Activated naive CD4-positive, alpha-beta T cell treated with anti-CD3 and anti-CD28 coated beads, Interleukin-2, amount 10 ng/mL, durations not matched to agents 7 days and 5 days (primary cell): ENCODE measurements at regions not wholly inside any gene's neighbourhood (a gene's known extent, or its start where the extent isn't known, plus 50 kb on each side); places are given as distances from the start of the nearest gene placed in this dataset.

Experiments
- CTCF ChIA-PET: fragments of 350-600 bp; sonication (Branson Sonifier 250); formaldehyde crosslinking; loops from one replicate; lab custom pipeline; 2021; ENCODE audit warnings: antibody characterized with exemption; lab: Charles Lee
- DNase-seq: peaks from one replicate; pipeline ENCODE4 v3.0.0-alpha.2; 2020
- H3K27ac Mint-ChIP-seq: one replicate; pipeline ENCODE4 v1.8.0; 2021; ENCODE audit warnings: mild to moderate bottlenecking, moderate library complexity, mixed read lengths
- H3K27me3 Mint-ChIP-seq: one replicate; pipeline ENCODE4 v1.8.0; 2021; ENCODE audit warnings: mild to moderate bottlenecking, mixed read lengths
- H3K36me3 Mint-ChIP-seq: one replicate; pipeline ENCODE4 v1.8.0; 2021; ENCODE audit warnings: mixed read lengths
- H3K4me1 Mint-ChIP-seq: one replicate; pipeline ENCODE4 v1.8.0; 2021; ENCODE audit warnings: mixed read lengths
- H3K4me3 Mint-ChIP-seq: one replicate; pipeline ENCODE4 v1.8.0; 2021; ENCODE audit warnings: mild to moderate bottlenecking, moderate library complexity, mixed read lengths
- H3K9me3 Mint-ChIP-seq: one replicate; pipeline ENCODE4 v1.8.0; 2021; ENCODE audit warnings: mixed read lengths

DNA sequence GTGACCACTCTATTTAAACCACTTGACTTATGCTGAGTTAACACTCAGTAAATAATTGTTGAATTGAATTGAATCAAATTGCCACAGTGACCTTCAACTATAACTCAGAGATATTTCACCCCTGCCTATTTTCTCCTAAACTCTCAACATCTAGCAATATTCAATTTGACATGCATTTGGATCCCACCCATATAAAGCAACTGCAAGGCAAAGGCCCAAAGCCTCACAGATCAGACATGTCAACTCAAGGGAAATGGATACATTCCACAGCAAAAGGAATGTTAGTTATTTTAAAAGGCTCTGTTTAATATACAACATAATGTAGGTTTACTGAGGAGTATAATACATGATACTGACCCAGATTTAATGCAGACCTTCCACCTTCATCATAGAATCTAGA, 107.4 kb downstream of the KCTD12 start:
- H3K27ac Mint-ChIP-seq = no peak overlapping the region
- no peaks in the 10 kb centered on the region for H3K36me3 Mint-ChIP-seq

DNA sequence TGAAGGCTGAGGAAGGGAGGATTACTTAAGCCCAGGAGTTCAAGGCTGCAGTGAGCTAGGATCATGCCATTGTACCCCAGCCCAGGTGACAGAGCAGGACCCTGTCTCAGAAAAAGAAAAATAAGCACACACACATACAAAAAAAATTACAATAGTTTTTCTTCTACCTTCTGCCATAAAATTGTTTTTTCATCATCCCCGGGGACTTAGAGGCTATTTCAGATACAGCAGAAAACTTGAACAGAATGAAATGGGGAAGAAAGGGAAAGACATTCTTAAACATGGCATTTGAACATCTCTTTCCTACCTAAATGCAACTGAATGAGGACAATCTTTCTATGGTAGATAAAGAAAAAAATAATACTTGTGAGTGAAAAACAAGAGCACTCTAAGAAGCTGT, 109.1 kb downstream of the KCTD12 start:
- no peak for DNase-seq
- H3K27me3 Mint-ChIP-seq = no peaks in the 10 kb centered on the region
- no peak overlapping the region for H3K27ac Mint-ChIP-seq
- H3K4me3 Mint-ChIP-seq = no peak overlapping the region
- no peaks in the 10 kb centered on the region for H3K9me3 Mint-ChIP-seq
- H3K4me1 Mint-ChIP-seq = no peaks in the 10 kb centered on the region
- H3K36me3 Mint-ChIP-seq = no peaks in the 10 kb centered on the region
- CTCF ChIA-PET = interaction anchor here (0.6 kb wide), 1 partner anchor 98 kb away, joined by 3 read pairs; no protein-coding TSS in a partner anchor

More for the DNA sequence above, 107.4 kb downstream of the KCTD12 start:
- CTCF ChIA-PET = no interaction called here
- no peak overlapping the region for H3K4me3 Mint-ChIP-seq
- no peaks in the 10 kb centered on the region for H3K9me3 Mint-ChIP-seq
- no peak for DNase-seq
- no peaks in the 10 kb centered on the region for H3K27me3 Mint-ChIP-seq
- H3K4me1 Mint-ChIP-seq = no peaks in the 10 kb centered on the region

DNA sequence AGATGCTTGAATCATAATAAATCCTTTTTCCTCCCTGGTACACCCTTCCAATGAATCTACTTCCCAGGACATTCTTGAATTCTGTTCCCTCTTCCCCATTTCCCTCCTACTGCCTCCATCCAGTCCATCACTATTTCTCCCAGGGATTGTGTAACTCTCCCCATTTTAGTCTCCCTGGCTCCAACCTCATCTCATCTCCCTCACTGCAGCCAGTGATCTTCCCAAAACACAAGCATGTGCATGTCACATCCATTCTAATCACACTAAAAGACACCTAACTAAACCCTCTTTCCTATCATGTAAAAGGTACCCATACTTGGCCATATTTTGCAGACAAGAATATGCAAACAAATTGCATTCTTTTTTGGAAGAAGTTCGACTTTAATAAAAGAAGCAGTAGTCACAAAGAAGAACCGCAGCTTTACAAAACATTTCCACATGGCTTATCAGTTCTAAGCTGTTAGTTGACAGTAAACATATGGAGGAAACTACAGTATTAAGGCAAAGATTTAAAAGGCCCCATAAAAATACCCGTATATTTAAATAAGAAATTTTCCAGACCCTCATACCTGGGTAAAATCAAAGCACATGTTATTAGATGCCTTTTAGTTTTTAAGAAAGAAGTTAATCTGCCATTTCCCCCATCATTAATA, 111.0 kb downstream of the KCTD12 start:
- H3K9me3 Mint-ChIP-seq = no peaks in the 10 kb centered on the region
- no peak overlapping the region for H3K27ac Mint-ChIP-seq
- no peak overlapping the region for H3K4me3 Mint-ChIP-seq
- H3K36me3 Mint-ChIP-seq = no peaks in the 10 kb centered on the region
- CTCF ChIA-PET = no interaction called here
- H3K27me3 Mint-ChIP-seq = no peaks in the 10 kb centered on the region
- no peak for DNase-seq
- H3K4me1 Mint-ChIP-seq = no peaks in the 10 kb centered on the region

DNA sequence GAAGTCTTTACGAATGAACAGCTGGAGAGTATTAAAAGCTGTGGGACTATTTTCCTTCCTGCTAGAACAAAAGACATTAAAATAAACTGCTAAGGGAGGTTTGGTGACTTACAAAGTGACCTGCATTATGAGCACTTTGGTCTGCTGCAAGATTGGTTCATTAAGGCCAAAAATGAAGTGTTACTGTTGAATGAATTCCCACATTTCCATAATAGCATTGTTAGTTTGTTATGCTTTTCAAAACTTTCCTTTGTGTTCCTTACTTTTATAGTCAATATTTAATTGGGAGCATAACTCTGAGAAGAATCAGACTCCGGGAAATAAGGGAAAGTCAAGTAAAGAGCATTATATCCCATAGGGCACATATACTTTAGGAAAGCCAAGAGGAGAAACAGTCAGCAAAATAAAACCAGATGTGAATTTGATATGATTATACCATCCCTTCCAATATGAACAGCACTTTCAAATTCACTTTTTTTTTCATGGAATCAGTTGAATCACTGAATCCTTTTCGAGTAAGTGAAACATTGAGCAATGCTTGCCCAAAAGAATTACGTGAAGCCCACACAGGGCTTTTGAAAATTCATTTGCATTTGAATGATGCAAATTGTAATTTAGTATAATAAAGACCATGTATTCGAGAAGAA, 112.6 kb downstream of the KCTD12 start:
- H3K27me3 Mint-ChIP-seq = no peaks in the 10 kb centered on the region
- no peaks in the 10 kb centered on the region for H3K36me3 Mint-ChIP-seq
- H3K4me3 Mint-ChIP-seq = no peak overlapping the region
- no peak overlapping the region for H3K27ac Mint-ChIP-seq
- DNase-seq = no peak
- no peaks in the 10 kb centered on the region for H3K9me3 Mint-ChIP-seq
- CTCF ChIA-PET = no interaction called here
- no peaks in the 10 kb centered on the region for H3K4me1 Mint-ChIP-seq

DNA sequence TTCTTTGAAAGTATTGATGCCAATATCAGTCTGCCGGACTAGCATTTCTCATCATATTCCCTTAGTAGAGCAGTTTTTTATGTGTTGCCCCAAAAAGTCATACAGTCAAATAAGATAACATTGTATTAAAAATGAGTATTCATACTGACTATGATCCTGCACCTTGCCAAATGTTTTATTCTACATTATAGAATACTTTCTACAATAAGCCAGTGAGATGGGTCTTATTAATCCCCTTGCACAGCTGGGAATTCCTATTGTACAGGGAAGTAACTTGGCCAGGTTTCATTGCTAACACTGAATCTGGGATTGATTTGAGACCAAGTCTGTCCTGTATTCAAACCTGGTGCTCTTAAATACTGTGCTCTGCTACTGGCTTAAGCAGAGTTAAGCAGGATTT, 114.0 kb downstream of the KCTD12 start:
- no peak for DNase-seq
- H3K27me3 Mint-ChIP-seq = no peaks in the 10 kb centered on the region
- no peaks in the 10 kb centered on the region for H3K9me3 Mint-ChIP-seq
- H3K27ac Mint-ChIP-seq = no peak overlapping the region
- H3K36me3 Mint-ChIP-seq = no peaks in the 10 kb centered on the region
- CTCF ChIA-PET = no interaction called here
- H3K4me1 Mint-ChIP-seq = no peaks in the 10 kb centered on the region
- H3K4me3 Mint-ChIP-seq = no peak overlapping the region

DNA sequence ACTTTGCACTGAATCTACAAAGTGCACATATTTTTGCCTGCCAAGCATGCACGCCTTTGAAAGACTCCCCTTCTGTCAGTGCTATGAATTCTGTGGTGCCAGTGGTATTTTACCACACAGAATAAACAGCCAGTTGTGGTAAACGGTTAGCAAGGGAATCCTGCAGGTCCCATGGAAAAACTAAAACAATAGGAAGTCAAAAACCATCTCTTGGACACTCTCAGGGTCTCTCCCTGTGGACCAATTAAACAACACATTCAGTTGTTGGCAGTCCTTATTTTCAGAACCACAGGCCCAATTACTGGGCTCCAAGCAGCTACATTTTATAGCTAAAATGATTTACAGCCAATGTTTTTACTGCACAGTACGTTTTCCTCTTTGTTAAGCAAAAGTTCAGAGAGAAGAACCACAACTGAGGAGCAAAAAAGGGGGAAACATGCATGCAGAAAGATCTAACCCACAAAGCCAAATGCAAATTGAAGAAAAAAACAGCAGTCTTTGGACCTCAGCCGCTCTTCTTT, 116.9 kb downstream of the KCTD12 start:
- Mint-ChIP-seq H3K4me3 (no peak overlapping the region), H3K9me3 (no peaks in the 10 kb centered on the region), H3K36me3 (no peaks in the 10 kb centered on the region), H3K27ac (no peak overlapping the region), H3K27me3 (no peaks in the 10 kb centered on the region), H3K4me1 (no peaks in the 10 kb centered on the region)
- no peak for DNase-seq
- CTCF ChIA-PET = no interaction called here

DNA sequence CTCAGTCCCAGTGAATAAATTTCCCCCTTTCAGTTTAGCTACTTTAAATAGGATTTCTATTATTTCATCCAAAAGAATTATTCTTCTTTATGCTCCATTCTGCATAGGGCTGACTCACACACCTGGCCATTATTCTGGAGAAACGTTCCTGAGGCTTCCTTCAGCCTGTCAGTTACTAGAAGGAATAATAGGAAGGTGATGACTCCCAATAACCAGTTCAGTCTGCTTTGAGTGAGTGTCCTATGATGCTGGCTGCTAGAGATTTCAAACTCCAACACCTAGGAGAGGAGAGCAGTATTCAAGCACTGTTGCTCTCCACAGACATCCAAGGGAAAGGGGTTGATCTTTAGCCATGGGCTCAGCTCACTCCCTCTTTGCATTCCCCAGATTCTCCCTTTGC, 117.8 kb downstream of the KCTD12 start:
- CTCF ChIA-PET = no interaction called here
- no peak for DNase-seq
- H3K9me3 Mint-ChIP-seq = no peaks in the 10 kb centered on the region
- H3K4me3 Mint-ChIP-seq = no peak overlapping the region
- no peaks in the 10 kb centered on the region for H3K36me3 Mint-ChIP-seq
- H3K27ac Mint-ChIP-seq = no peak overlapping the region
- H3K4me1 Mint-ChIP-seq = no peaks in the 10 kb centered on the region
- no peaks in the 10 kb centered on the region for H3K27me3 Mint-ChIP-seq

DNA sequence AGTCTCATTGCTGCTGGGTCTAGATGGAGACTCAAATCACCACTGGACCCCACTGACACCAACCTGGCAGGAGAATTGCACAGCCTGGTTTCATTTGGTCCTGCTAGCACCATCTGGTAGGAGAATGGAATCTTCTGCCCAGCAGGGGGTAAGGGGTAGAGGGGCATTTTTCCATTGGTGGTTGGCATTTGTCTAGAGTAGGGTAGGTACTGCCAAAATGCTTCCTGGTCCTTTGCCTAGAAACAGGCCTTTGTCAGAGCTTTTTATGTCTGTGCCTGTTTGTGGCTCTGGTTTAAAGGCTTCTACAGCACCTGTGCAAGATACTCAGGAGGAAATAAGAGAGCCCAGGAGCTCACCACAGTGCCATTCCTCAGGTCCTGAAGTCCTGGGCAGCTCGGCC, 121.3 kb downstream of the KCTD12 start:
- no peaks in the 10 kb centered on the region for H3K27me3 Mint-ChIP-seq
- H3K36me3 Mint-ChIP-seq = no peaks in the 10 kb centered on the region
- DNase-seq = no peak
- no peaks in the 10 kb centered on the region for H3K9me3 Mint-ChIP-seq
- no peak overlapping the region for H3K27ac Mint-ChIP-seq
- no peak overlapping the region for H3K4me3 Mint-ChIP-seq
- no peaks in the 10 kb centered on the region for H3K4me1 Mint-ChIP-seq
- CTCF ChIA-PET = no interaction called here

DNA sequence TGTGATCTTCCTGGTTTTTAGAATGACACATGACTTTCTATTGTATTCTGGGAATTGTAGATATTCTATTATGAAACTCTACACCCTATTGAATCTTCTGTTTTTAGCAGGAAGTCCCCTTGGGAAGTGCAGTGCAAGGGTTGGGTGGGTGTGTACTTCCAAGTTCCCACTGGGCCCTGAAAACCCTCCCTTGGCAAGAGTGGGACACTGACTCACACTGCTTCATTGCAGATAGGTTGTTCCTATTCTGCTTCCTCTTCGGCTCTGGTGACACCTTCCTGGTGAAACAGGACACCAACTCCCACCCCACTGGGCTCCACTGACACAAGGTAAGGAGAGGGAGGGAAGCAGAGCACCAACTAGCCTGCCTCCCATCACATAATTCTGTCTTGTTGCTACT, 121.8 kb downstream of the KCTD12 start:
- CTCF ChIA-PET = no interaction called here
- Mint-ChIP-seq H3K27me3 (no peaks in the 10 kb centered on the region), H3K9me3 (no peaks in the 10 kb centered on the region), H3K36me3 (no peaks in the 10 kb centered on the region), H3K27ac (no peak overlapping the region), H3K4me3 (no peak overlapping the region), H3K4me1 (no peaks in the 10 kb centered on the region)
- DNase-seq = no peak

DNA sequence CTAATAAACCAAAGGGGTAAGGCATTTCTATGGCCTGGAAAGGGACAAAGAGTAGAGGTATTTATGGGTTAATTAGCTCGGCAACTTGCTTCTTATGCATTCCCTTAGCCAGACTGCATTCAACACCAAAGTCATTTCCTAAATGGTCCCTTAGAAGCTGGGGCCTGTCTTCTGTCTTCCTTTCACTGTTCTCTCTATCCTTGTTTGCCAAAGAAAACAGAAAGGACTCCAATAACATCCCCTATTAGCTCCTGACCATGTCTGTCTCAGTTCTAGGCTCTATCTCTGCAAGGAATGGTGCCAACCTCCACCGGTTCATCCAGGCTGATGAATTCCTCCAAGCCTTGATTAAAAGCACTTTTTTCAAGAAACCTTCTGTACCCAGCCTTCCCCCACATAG, 123.5 kb downstream of the KCTD12 start:
- no peaks in the 10 kb centered on the region for H3K36me3 Mint-ChIP-seq

DNA sequence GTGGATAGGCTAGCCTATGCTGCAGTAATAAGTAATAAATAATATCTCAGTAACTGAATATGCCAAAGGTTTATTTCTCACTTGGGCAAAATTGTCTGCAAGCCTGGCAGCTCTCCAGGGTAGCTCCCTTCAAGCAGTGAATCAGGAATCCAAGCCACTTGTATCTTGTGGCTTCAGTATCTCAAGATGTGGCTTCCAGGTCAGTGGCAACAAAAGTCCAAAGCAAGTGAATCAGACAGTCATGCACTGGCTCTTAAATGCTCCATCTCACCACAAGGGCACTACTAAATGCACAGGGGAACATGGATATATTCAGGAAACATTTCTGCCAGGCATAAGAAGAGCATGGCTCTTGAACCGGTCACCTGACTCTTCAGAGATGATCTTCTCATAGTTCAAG, 126.3 kb downstream of the KCTD12 start:
- CTCF ChIA-PET = interaction anchor here (1.3 kb wide), 1 partner anchor 50 kb away, joined by 3 read pairs; no protein-coding TSS in a partner anchor
- Mint-ChIP-seq H3K27me3 (no peaks in the 10 kb centered on the region), H3K9me3 (no peaks in the 10 kb centered on the region), H3K27ac (no peak overlapping the region), H3K4me1 (no peaks in the 10 kb centered on the region), H3K36me3 (no peaks in the 10 kb centered on the region), H3K4me3 (no peak overlapping the region)
- DNase-seq = no peak

More for the DNA sequence above, 123.5 kb downstream of the KCTD12 start:
- Mint-ChIP-seq H3K27ac (no peak overlapping the region), H3K4me3 (no peak overlapping the region), H3K27me3 (no peaks in the 10 kb centered on the region), H3K4me1 (no peaks in the 10 kb centered on the region), H3K9me3 (no peaks in the 10 kb centered on the region)
- no peak for DNase-seq
- CTCF ChIA-PET = no interaction called here

DNA sequence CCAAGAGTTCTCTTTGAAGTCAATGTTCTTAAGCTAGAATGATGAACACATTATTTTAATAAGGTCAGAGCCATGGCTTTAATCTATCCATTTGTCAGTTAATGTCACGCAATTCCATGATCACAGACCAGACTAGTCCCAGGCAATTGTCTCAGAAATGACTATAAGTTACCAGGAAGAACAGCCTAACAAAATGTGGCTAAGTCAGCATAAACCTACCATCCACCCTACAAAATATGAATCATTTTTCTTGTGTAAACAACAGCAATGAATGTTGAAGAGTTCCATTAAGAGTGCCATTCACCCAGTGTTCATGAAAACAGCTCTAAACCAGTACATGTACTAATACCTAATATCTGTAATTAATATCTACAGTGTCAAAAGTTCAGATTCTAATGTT, 127.5 kb downstream of the KCTD12 start:
- no peak overlapping the region for H3K27ac Mint-ChIP-seq
- CTCF ChIA-PET = no interaction called here
- no peaks in the 10 kb centered on the region for H3K36me3 Mint-ChIP-seq
- no peaks in the 10 kb centered on the region for H3K27me3 Mint-ChIP-seq
- no peak overlapping the region for H3K4me3 Mint-ChIP-seq
- no peaks in the 10 kb centered on the region for H3K4me1 Mint-ChIP-seq
- H3K9me3 Mint-ChIP-seq = no peaks in the 10 kb centered on the region
- DNase-seq = no peak

DNA sequence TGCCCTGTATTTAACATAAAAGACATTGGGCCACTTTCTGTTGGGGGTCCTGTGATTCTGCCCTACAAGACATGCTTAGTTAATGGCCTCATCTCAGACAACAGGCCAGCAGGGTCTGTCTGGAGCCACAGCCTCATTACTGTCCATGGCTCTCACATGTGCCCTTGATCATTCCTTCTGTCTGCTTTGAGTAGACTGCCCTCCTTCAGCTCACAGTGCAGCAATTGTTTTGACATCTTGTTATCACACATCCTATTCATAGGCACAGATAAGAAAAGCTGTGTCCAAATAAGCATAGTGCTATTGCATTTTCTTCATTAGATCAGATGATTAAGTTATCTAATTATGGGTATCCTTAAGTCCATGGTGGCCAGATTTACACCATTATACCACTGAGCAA, 127.9 kb downstream of the KCTD12 start:
- no peaks in the 10 kb centered on the region for H3K36me3 Mint-ChIP-seq
- no peaks in the 10 kb centered on the region for H3K4me1 Mint-ChIP-seq
- no peak overlapping the region for H3K27ac Mint-ChIP-seq
- DNase-seq = no peak
- H3K9me3 Mint-ChIP-seq = no peaks in the 10 kb centered on the region
- H3K27me3 Mint-ChIP-seq = no peaks in the 10 kb centered on the region
- H3K4me3 Mint-ChIP-seq = no peak overlapping the region
- CTCF ChIA-PET = no interaction called here

DNA sequence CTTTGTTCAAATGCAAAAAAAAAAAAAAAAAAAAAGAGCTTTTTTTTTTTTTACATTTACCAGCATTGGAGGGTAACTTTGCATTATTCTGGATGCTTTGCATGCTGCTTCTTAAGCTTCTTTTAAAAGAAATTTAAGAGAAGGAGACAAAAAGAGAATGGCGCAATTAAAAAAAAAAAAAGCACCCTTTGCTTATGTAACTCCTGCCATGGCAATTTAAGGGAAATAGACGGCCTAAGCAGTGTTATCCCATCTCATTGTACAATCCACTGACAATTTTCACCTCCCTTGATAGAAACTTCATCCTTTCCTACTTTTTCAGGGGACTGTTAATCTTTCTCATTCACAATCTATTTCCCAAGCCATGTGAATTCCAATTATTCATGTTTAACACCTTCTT, 129.8 kb downstream of the KCTD12 start:
- no peak for DNase-seq
- no peaks in the 10 kb centered on the region for H3K27me3 Mint-ChIP-seq
- H3K4me3 Mint-ChIP-seq = no peak overlapping the region
- CTCF ChIA-PET = no interaction called here
- no peaks in the 10 kb centered on the region for H3K4me1 Mint-ChIP-seq
- H3K27ac Mint-ChIP-seq = no peak overlapping the region
- H3K36me3 Mint-ChIP-seq = no peaks in the 10 kb centered on the region
- no peaks in the 10 kb centered on the region for H3K9me3 Mint-ChIP-seq

DNA sequence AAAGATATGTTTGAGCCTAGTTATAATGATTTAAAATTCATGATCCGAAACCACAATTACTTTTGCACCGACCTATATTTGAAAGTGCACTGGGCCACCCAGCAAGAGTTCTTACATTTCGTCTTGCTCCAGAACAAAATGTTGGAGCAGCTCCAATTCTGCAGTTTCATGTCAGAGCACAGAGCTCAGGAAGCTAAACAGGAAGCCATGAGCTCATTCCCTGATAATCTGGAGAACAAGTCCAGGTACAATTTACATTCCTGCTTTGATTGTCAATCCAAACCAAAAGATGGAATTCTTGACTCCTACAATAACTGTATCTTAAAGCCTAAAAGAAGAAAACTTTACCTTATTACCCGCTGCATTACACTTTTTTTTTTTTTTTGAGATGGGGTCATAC, 131.8 kb downstream of the KCTD12 start:
- Mint-ChIP-seq H3K4me1 (no peaks in the 10 kb centered on the region), H3K36me3 (no peaks in the 10 kb centered on the region), H3K9me3 (no peaks in the 10 kb centered on the region), H3K4me3 (no peak overlapping the region), H3K27ac (no peak overlapping the region), H3K27me3 (no peaks in the 10 kb centered on the region)
- DNase-seq = no peak
- CTCF ChIA-PET = no interaction called here
